HAP-1 (cell line): ENCODE measurements at regions not wholly inside any gene's neighbourhood (a gene's known extent, or its start where the extent isn't known, plus 50 kb on each side); places are given as distances from the start of the nearest gene placed in this dataset.
A peak's percentile ranks its signal among the peaks of the same experiment; 100 is the strongest.

Experiments
- DNase-seq, 2 experiments: peaks; one replicate each; pipeline ENCODE4 v3.0.0-alpha.2; 2016 to 2020; ENCODE audit warnings: low spot score in 2 of 2
- H3K27me3 ChIP-seq: fragments of 250-450 bp; sonication (Bioruptor Pico); 2 replicates; pipeline ENCODE4 v1.5.1; 2020; ENCODE audit warnings: low read depth, mild to moderate bottlenecking, moderate library complexity
- H3K36me3 ChIP-seq: fragments of 250-450 bp; sonication (Bioruptor Pico); replicated peaks from 2 replicates; pipeline ENCODE4 v1.5.1; 2020; ENCODE audit warnings: mild to moderate bottlenecking
- H3K4me1 ChIP-seq: fragments of 250-450 bp; sonication (Bioruptor Pico); 2 replicates; pipeline ENCODE4 v1.5.1; 2020; ENCODE audit warnings: mild to moderate bottlenecking
- H3K4me3 ChIP-seq: fragments of 250-450 bp; sonication (Bioruptor Pico); 2 replicates; pipeline ENCODE4 v1.5.1; 2020; ENCODE audit warnings: mild to moderate bottlenecking, moderate library complexity
- H3K9me3 ChIP-seq: fragments of 250-450 bp; sonication (Bioruptor Pico); 2 replicates; pipeline ENCODE4 v1.5.1; 2020; ENCODE audit warnings: mild to moderate bottlenecking, moderate library complexity
- in situ Hi-C: fragments of 300-500 bp; cut with MboI; formaldehyde crosslinking; loops from 3 replicates; pipeline ENCODE4 v1.14.3; 2020; ENCODE audit warnings: low sequenced_read_pairs, inconsistent platforms, mixed read lengths

DNA sequence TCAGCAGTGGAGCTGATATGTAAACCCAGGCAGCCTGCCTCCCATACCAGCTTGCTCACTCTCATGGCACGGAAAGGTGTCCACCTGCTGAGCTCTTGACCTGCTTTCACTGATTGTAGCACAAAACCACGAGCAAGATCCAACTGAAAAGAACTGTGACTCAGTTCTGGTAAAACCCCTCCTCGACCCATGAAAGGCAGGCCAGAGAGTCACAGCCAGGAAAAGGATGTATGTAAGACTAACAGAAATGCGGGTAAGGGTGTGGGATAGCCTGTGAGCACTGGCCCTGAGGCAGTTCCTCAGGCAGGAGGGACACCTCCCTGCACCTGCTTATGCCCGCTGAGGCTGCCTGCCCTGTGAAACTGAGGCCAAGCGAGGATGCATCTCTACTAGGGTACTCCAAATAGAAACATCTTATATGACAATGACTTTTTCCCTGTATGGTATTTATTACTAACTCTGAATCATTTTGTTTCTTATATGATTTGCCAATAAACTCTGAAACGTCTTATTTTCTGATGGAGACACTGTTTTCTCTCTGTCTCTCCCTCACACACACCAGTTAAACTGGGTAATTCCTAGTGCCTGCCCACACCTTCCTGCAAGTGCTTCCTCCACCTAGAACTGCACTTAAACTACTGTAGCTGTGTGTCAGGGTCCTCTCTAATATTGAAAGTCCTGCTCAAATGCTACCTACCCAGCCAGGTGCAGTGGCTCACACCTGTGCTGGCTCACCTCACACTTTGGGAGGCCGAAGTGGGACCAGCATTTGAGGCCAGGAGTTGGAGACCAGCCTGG is 73.3 kb upstream of the GHITM start:
- no peak for DNase-seq
- no peaks in the 10 kb centered on the region for H3K27me3 ChIP-seq
- H3K9me3 ChIP-seq, result no peaks in the 10 kb centered on the region
- H3K4me1 ChIP-seq, result no peaks in the 10 kb centered on the region
- H3K36me3 ChIP-seq, result no peaks in the 10 kb centered on the region
- no peak overlapping the region for H3K4me3 ChIP-seq
- in situ Hi-C loops, result no loop called here

DNA sequence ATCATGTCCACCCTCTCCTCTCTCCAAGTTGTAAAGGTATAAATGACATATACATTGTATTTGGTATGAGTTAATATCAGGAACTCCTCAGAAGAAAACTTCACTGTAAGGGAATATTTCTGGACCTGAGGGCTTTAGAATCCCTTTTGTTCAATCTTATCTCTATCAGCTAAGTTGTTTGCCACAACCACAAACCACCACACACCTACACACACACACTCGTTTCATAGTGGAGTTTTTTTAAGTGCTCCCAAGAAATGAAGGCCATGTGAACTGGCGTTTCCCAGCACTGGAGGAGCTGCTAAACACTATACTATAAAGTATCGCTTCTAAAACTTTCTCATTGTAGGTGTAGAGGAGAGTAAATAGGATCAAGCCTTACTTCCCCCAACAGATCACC is 64.8 kb upstream of the GHITM start:
- no peak for DNase-seq
- no peaks in the 10 kb centered on the region for H3K27me3 ChIP-seq
- in situ Hi-C loops, result no loop called here
- H3K4me3 ChIP-seq, result no peak overlapping the region
- H3K36me3 ChIP-seq, result no peaks in the 10 kb centered on the region
- no peaks in the 10 kb centered on the region for H3K9me3 ChIP-seq
- peaks cover 15% of the 10 kb centered on the region for H3K4me1 ChIP-seq

- Histone ChIP-seq H3K27me3 (no peaks in the 10 kb centered on the region), H3K4me3 (no peak overlapping the region), H3K4me1 (peaks cover 15% of the 10 kb centered on the region), H3K36me3 (no peaks in the 10 kb centered on the region), H3K9me3 (no peaks in the 10 kb centered on the region)
- in situ Hi-C loops, result no loop called here
- DNase-seq, result no peak
Measured at GRCh38 chr10:84075226-84076046, 63.9 kb upstream of the GHITM start.

- Histone ChIP-seq H3K36me3 (no peaks in the 10 kb centered on the region), H3K4me1 (peaks cover 15% of the 10 kb centered on the region), H3K4me3 (no peak overlapping the region), H3K9me3 (no peaks in the 10 kb centered on the region), H3K27me3 (no peaks in the 10 kb centered on the region)
- in situ Hi-C loops, result no loop called here
- DNase-seq, result no peak
Measured at GRCh38 chr10:84076047-84076388, 63.3 kb upstream of the GHITM start.

GRCh38 chr10:84076540-84077195 is 62.6 kb upstream of the GHITM start:
- Histone ChIP-seq H3K27me3 (no peaks in the 10 kb centered on the region), H3K4me1 (peaks cover 15% of the 10 kb centered on the region), H3K4me3 (no peak overlapping the region), H3K9me3 (no peaks in the 10 kb centered on the region), H3K36me3 (no peaks in the 10 kb centered on the region)
- in situ Hi-C loops, result no loop called here
- DNase-seq, result peak in 1 of 2 experiments; percentile 29

DNA sequence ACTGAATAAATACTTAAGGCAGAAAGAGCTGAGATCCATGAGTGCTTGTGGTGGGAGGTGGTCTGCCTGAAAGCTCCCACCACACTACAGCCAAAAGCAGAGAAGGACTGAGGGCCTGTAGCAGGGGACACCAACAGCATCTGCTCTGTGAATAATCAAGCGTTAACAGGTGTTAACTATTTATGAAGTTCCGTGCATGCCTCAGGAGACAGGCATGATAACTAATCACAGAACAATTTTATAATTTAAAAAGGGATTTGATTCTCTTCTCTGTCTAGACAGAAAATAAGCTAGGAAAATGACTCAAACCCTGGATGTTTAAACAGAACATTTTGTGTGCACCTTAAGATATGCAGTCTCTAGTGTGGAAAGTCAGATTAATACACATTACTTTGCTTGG is 61.5 kb upstream of the GHITM start:
- Histone ChIP-seq H3K36me3 (no peaks in the 10 kb centered on the region), H3K27me3 (no peaks in the 10 kb centered on the region), H3K4me3 (no peak overlapping the region), H3K4me1 (peaks cover 13% of the 10 kb centered on the region), H3K9me3 (no peaks in the 10 kb centered on the region)
- in situ Hi-C loops, result no loop called here
- DNase-seq, result no peak

- Histone ChIP-seq H3K4me3 (no peak overlapping the region), H3K9me3 (no peaks in the 10 kb centered on the region), H3K4me1 (peaks cover 3% of the 10 kb centered on the region), H3K36me3 (no peaks in the 10 kb centered on the region), H3K27me3 (no peaks in the 10 kb centered on the region)
- in situ Hi-C loops, result no loop called here
- DNase-seq, result no peak
Measured at GRCh38 chr10:84078771-84079170, 60.5 kb upstream of the GHITM start.

- no peaks in the 10 kb centered on the region for H3K9me3 ChIP-seq
- in situ Hi-C loops, result no loop called here
- no peak overlapping the region for H3K4me3 ChIP-seq
- no peak for DNase-seq
- no peaks in the 10 kb centered on the region for H3K4me1 ChIP-seq
- no peaks in the 10 kb centered on the region for H3K27me3 ChIP-seq
- H3K36me3 ChIP-seq, result no peaks in the 10 kb centered on the region
Measured at GRCh38 chr10:84084342-84084741, 55.0 kb upstream of the GHITM start.

DNA sequence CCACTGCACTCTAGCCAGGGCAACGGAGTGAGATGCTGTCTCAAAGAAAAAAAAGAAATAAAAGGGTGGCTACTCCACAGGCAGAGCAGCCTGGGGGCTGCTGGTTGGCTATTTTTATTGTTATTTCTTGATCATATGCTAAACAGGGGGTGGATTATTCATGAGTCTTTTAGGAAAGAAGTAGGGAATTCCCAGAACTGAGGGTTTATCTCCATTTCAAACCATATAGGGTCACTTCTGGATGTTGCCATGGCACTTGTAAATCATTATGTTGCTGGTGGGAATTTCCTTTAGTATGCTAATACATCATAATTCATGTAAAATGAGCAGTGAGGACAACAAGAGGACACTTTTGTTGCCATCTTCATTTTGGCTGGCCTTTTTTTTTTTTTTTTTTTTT is 52.1 kb upstream of the GHITM start:
- Histone ChIP-seq H3K4me1 (no peaks in the 10 kb centered on the region), H3K4me3 (no peak overlapping the region), H3K36me3 (no peaks in the 10 kb centered on the region), H3K9me3 (no peaks in the 10 kb centered on the region), H3K27me3 (peaks cover 3% of the 10 kb centered on the region; the same call in 1 of the 2 replicates)
- in situ Hi-C loops, result no loop called here
- DNase-seq, result no peak

- Histone ChIP-seq H3K27me3 (peaks cover 6% of the 10 kb centered on the region; the same call in 1 of the 2 replicates), H3K36me3 (no peaks in the 10 kb centered on the region), H3K4me3 (no peak overlapping the region), H3K9me3 (no peaks in the 10 kb centered on the region), H3K4me1 (no peaks in the 10 kb centered on the region)
- in situ Hi-C loops, result no loop called here
- no peak for DNase-seq
Measured at GRCh38 chr10:84088626-84089025, 50.7 kb upstream of the GHITM start.

GRCh38 chr10:84089162-84089561 is 50.1 kb upstream of the GHITM start:
- DNase-seq, result no peak
- in situ Hi-C loops, result no loop called here
- Histone ChIP-seq H3K36me3 (no peaks in the 10 kb centered on the region), H3K4me1 (no peaks in the 10 kb centered on the region), H3K27me3 (peaks cover 6% of the 10 kb centered on the region; the same call in 1 of the 2 replicates), H3K4me3 (no peak overlapping the region), H3K9me3 (no peaks in the 10 kb centered on the region)
